ENCODE measurements at regions not wholly inside any gene's neighbourhood (a gene's known extent, or its start where the extent isn't known, plus 50 kb on each side); places are given as distances from the start of the nearest gene placed in this dataset.

GRCh38 chr4:11910812-11911211 lies 482.1 kb upstream of the HS3ST1 start:
- H2BK15ac ChIP-seq (ENCODE audit: low read depth, low read length) = no peak overlapping the region
- no peaks in the 10 kb centered on the region for H3K27me3 ChIP-seq (ENCODE audit: control insufficient read depth, insufficient read depth, low read length)
- H3K9me1 ChIP-seq (ENCODE audit: insufficient read depth, low read length) = no peaks in the 10 kb centered on the region
- intact Hi-C loops (cut with micrococcal nuclease) = no loop called here
- no peak for DNase-seq
- no peak overlapping the region for H2BK120ac ChIP-seq (ENCODE audit: low read depth, low read length)
- H3K18ac ChIP-seq (ENCODE audit: low read depth, low read length) = no peak overlapping the region
- dilution Hi-C loops (cut with HindIII; ENCODE audit: low sequenced_read_pairs, unreplicated experiment) = no loop called here
- no peak overlapping the region for H2AK5ac ChIP-seq (ENCODE audit: low read depth, low read length)
- H3K4me2 ChIP-seq (ENCODE audit: low read depth, low read length) = no peak overlapping the region
- no peak for ATAC-seq (ENCODE audit: low read depth)
- WGBS, 2 experiments (ENCODE audit: extremely low coverage in 2 of 2, insufficient read length in 1 of 2) = no CpG with 5 or more reads among the region's 3 CpGs
- H2BK5ac ChIP-seq (ENCODE audit: low read depth, low read length, poor library complexity, severe bottlenecking) = no peak overlapping the region
- no peaks in the 10 kb centered on the region for H4K20me1 ChIP-seq (ENCODE audit: insufficient read depth, low read length)
- ChIA-PET POLR2A (ENCODE audit: unreplicated experiment) (no interaction called here), CTCF (no interaction called here)
- H4K91ac ChIP-seq (ENCODE audit: insufficient read depth, low read depth, low read length) = no peak overlapping the region
- no peak overlapping the region for H3K14ac ChIP-seq (replicated peaks; ENCODE audit: low read depth, low read length)
- no peak overlapping the region for H2AFZ ChIP-seq (replicated peaks; ENCODE audit: low read length, poor library complexity)
- H4K5ac ChIP-seq (ENCODE audit: low read depth, low read length) = no peak overlapping the region
- H3K27ac ChIP-seq (ENCODE audit: insufficient read depth, low read length) = no peak overlapping the region
- H3K4ac ChIP-seq (ENCODE audit: low read depth, low read length) = no peak overlapping the region
- no TSS peak for BruUV-seq (replicated peaks)
- no peaks in the 10 kb centered on the region for H3K36me3 ChIP-seq (ENCODE audit: control insufficient read depth, insufficient read depth, low read length)
- H3K79me1 ChIP-seq (ENCODE audit: low read depth in 1 of 2, low read length in 2 of 2) = no peaks in the 10 kb centered on the region
- H3K9me3 ChIP-seq (ENCODE audit: control insufficient read depth, insufficient read depth, low read length) = no peaks in the 10 kb centered on the region; the same call in 1 of the 2 replicates
- H3K4me3 ChIP-seq (ENCODE audit: insufficient read depth, low read depth, low read length) = no peak overlapping the region
- H3K9ac ChIP-seq (ENCODE audit: low read depth, low read length) = no peak overlapping the region
- no peak overlapping the region for H4K8ac ChIP-seq (ENCODE audit: low read depth in 2 of 2, low read length in 2 of 2)
- no peak overlapping the region for H3K23ac ChIP-seq (ENCODE audit: low read depth, low read length)
- H3K56ac ChIP-seq (ENCODE audit: extremely low read depth, insufficient read depth, low read length) = no peak overlapping the region
- in situ Hi-C loops (cut with MboI; ENCODE audit: low sequenced_read_pairs) = no loop called here
- H3K4me1 ChIP-seq (ENCODE audit: control insufficient read depth, insufficient read depth, low read length) = no peaks in the 10 kb centered on the region
- no peak overlapping the region for H2AK9ac ChIP-seq (replicated peaks; ENCODE audit: low read depth, low read length, poor library complexity)
- peak; percentile 80 for TF ChIP-seq MAFK (IDR thresholded peaks at IDR 0.05; ENCODE audit: low read depth, low read length)
- TF ChIP-seq, protein P1, sequence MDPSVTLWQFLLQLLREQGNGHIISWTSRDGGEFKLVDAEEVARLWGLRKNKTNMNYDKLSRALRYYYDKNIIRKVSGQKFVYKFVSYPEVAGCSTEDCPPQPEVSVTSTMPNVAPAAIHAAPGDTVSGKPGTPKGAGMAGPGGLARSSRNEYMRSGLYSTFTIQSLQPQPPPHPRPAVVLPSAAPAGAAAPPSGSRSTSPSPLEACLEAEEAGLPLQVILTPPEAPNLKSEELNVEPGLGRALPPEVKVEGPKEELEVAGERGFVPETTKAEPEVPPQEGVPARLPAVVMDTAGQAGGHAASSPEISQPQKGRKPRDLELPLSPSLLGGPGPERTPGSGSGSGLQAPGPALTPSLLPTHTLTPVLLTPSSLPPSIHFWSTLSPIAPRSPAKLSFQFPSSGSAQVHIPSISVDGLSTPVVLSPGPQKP (IDR thresholded peaks at IDR 0.05; ENCODE audit: borderline replicate concordance, low read depth, low read length) = no peak
- no peak overlapping the region for H2BK20ac ChIP-seq (ENCODE audit: low read depth, low read length)
